Skeletal muscle cell (primary cell): ENCODE measurements at regions not wholly inside any gene's neighbourhood (a gene's known extent, or its start where the extent isn't known, plus 50 kb on each side); places are given as distances from the start of the nearest gene placed in this dataset.

ENCODE experiments used
- DNase-seq: peaks from one replicate; pipeline ENCODE4 v3.0.0-alpha.2; 2010; ENCODE audit warnings: low read depth
- H3K4me3 ChIP-seq: 2 replicates; pipeline ENCODE4 v1.5.1; 2011; ENCODE audit warnings: low read depth, mild to moderate bottlenecking, control low read depth, low read length, moderate library complexity

DNA sequence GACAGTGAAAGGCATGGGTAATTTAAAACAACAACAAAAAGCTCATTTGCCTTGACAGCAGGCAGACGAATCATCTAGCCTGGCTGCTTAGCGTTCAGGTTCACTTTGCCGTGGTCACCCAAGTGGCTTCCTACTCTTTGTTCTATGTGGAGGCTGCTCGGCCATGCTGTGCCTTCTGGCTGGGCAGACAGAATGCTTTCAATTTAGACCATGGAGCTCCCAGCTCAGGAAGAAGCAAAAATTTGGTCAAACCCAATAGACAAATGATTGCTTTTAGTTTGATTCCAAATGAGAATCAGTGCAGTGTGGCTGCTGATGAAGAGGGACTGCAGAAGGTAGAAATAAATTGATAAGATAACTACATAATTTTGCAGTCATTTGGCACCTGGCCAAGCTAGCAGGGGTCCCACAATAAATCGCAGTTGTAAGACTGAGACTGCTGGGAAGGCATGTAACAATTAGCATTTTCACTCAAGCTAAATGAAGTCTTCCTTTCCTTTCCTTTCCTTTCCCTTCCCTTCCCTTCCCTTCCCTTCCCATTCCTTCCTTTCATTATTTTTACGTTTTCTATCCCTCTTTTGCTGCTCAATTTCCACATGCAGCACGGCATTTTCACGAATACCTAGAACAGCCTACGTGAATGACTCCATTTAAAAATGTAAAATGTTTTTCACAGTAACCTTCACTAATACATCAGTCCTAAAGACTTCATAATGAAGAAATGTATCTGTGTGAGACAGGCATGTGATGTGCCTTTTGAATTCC lies 360.4 kb upstream of the TGFBR2 start:
- H3K4me3 ChIP-seq: no peak overlapping the region
- DNase-seq: no peak

DNA sequence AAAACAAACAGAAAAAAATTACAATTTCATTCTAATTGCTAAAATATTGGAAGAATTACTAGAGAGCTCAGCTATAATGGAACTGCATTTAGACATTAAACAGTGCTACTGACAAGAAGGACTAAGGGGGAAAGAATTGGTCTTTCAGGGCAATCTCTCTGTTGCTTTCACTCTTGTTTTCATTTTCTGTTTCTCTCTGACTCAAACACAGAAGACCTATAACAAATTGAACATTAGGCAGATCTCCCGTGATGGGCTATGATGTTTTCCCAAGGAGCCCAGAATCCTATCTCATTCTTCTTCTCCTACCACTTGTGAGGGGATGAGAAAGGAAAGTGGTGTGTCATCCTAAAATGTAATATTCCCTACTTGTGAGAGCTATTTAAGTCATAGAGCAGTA lies 358.0 kb upstream of the TGFBR2 start:
- no peak overlapping the region for H3K4me3 ChIP-seq
- no peak for DNase-seq

- H3K4me3 ChIP-seq: no peak overlapping the region
- no peak for DNase-seq
Measured at GRCh38 chr3:30252474-30252873, 353.9 kb upstream of the TGFBR2 start.

GRCh38 chr3:30253832-30254231 lies 352.6 kb upstream of the TGFBR2 start:
- DNase-seq: no peak
- H3K4me3 ChIP-seq: no peak overlapping the region

GRCh38 chr3:30256474-30256873 lies 349.9 kb upstream of the TGFBR2 start:
- H3K4me3 ChIP-seq: no peak overlapping the region
- no peak for DNase-seq

DNA sequence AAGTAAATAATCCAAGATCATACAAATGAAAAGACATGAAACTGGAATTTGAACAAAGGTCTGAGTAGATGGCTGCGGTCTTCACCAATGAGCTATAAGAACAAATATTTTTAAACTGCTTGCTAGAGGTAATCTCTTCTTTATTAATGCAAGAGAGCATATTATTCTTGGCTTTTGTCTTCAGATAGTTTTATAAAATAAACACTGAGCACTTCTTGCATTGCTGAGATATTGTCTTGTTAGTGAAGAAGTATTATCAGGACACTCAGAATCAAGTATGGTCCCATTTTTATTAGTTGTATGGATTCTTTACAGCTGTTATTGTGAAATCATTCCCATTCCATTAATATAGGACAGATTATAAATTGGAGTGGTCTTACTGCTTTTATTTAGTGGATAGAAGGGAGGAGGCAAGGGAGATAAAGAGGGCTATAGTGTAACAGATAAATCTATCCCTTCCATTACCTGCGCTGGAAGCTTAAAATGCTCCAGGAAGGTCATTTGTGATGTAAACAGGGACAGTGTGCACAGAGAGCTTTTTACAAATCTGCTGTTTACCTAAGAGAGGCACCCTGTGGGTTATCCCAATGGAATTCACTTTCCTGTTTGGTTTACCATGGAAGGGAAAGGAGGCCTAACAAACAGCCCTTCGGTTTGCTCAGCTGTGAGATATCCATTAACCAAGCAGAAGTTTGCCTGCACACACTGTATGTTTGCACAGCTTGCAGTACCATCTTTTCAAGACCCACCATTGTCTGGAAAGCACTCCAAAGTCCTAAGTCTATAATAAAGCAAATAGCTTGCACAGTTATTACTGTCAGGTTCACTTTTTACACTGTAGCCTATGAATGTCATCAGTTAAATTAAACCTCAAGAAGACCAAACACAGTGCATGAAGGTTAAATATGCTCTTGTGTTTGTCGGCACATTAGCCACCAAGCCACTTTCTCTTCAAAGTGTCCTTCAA lies 347.7 kb upstream of the TGFBR2 start:
- H3K4me3 ChIP-seq: no peak overlapping the region
- DNase-seq: no peak

DNA sequence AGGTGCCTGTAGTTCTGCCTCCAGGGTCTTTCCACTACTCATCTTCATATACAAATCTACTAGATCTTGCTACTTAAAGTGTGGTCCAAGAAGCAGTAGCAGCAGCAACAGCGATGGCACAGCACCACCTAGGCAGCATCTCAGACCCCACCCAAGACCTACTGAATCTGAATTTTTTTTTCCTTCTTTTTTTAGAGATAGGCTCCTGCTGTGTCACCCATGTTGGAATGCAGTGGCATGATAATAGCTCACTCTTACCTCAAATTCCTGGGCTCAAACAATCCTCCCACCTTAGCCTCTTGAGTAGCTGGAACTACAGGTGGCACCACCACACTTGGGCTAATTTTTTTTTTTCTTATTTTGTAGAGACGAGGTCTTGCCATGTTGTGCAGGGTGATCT lies 346.7 kb upstream of the TGFBR2 start:
- no peak overlapping the region for H3K4me3 ChIP-seq
- DNase-seq: no peak

DNA sequence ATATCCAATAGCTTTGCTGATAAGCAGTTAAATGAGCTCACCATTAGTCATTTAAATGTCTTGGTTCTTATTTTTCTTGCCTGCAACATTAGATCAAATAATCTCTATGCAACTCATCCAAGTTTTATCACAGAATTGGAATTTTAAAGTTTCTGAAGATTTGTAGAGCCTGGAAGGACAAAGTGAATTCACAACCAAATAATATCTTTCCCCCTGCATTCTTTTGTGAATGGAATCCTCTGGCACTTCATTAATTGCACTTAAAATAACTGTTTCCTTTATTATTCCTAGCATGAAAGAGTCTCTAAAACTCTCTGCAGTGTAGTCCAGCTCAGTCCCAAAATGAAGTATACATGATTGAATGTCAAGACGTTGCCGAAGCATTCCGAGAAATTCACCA lies 345.6 kb upstream of the TGFBR2 start:
- H3K4me3 ChIP-seq: no peak overlapping the region
- no peak for DNase-seq

DNA sequence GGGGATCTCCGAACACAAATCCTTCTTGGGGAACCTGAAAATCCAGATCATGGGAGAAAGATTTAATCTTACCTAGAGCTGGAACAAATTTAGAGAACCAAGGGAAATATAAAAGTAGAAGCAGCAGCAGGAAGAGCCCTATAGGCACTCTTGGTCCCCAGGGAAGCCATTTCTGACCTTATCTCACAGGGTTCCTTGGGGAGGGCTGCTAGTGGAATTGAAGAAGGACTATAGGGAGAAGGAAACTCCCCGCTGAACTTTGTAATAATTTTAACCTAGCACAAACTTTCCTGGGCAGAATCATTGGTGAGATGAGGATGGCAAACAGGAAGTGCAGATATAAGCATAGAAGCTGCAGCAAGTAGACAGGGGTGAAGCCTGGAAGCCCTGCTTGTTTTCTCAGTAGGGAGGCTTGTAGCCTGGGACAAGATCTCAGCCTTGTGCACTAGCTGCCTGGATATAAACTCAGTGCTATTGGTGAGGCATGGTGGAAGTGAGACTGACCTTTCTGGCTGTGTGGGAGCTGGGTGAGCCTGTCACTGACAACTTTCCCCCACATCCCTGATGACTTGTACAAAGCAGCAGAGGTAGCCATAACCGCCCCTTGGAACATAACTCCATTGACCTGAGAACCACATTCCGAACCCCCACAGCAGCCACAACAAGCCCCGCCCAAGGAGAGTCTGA lies 343.0 kb upstream of the TGFBR2 start:
- no peak overlapping the region for H3K4me3 ChIP-seq
- no peak for DNase-seq

DNA sequence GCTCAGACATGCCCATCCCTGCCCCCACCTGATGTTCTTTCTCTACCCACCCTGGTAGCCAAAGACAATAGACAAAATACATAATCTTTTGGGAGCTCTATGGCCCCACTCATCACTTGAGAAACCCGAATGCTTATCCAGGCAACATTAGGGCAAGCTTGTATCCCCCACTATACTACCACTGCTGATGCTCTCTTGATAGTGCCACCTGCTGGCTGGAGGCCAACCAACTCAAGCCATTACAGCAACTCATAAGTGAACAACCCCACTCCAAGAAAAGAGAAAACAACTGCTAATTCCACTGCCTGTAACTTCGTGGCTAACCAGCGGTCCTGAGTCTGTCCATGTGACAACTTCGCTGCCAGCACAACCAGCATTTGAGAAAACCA lies 342.5 kb upstream of the TGFBR2 start:
- DNase-seq: no peak
- no peak overlapping the region for H3K4me3 ChIP-seq

- DNase-seq: no peak
- H3K4me3 ChIP-seq: no peak overlapping the region
Measured at GRCh38 chr3:30266524-30266923, 339.9 kb upstream of the TGFBR2 start.

- no peak overlapping the region for H3K4me3 ChIP-seq
- no peak for DNase-seq
Measured at GRCh38 chr3:30268288-30268687, 338.1 kb upstream of the TGFBR2 start.

DNA sequence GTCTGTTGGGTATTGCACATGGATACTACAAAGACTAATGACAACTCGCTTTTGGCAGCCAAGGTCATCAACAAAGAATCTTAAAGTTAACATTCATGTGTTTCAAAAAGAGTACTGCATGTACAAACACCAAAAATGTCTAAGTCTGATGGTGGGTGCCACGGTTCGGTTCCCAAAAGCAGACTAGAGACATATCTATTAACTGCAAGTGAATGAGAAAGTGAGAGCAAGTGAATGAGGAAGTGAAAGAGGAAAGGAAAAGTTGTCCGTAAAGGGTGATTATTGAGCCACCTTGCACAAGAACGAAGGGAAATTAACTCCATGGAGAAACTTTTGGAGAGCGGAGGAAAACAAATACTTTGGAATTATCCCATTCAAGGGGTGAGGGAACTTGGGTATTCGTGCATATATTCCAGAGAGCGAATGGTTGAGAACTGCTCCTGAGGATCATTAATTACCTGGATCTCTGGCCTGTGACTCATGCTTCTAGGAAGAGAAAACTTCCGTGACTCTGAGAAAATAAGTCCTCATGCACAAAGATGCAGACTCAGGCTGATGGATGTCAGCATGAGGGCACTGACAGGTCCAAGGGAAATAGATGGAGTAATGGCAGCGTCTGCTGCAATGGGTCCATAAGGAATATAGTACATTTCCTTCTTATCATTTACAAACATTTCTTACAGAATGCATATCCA lies 336.5 kb upstream of the TGFBR2 start:
- no peak overlapping the region for H3K4me3 ChIP-seq
- no peak for DNase-seq

- no peak for DNase-seq
- no peak overlapping the region for H3K4me3 ChIP-seq
Measured at GRCh38 chr3:30271781-30272180, 334.6 kb upstream of the TGFBR2 start.

- no peak overlapping the region for H3K4me3 ChIP-seq
- DNase-seq: no peak
Measured at GRCh38 chr3:30273304-30274072, 332.9 kb upstream of the TGFBR2 start.

GRCh38 chr3:30277494-30277893 lies 328.9 kb upstream of the TGFBR2 start:
- DNase-seq: no peak

DNA sequence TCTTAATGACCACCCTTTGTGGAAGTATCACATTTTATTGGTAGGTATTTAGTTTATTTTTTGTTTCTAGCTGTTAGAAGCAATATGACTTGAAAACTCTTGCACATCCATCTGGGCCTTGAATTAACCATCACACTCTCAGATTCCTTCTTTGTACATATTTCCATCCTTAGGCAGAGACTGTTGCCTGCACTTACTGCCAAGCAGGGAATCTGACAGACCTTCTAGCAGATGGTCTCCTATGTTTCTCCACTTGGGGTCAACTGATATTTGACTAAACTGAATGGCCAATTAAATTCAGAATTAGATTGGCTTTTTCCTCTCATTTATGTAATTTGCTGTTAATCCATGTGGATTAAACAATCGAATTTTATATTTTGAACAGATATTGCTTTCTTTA lies 324.9 kb upstream of the TGFBR2 start:
- no peak for DNase-seq
- H3K4me3 ChIP-seq: no peak overlapping the region

More at GRCh38 chr3:30277494-30277893, 328.9 kb upstream of the TGFBR2 start:
- H3K4me3 ChIP-seq: no peak overlapping the region

GRCh38 chr3:30282154-30282696 lies 324.2 kb upstream of the TGFBR2 start:
- H3K4me3 ChIP-seq: no peak overlapping the region
- peak; percentile 81 for DNase-seq
